Heart left ventricle (tissue), 16 donors: ENCODE measurements at regions not wholly inside any gene's neighbourhood (a gene's known extent, or its start where the extent isn't known, plus 50 kb on each side); places are given as distances from the start of the nearest gene placed in this dataset.
A peak's percentile ranks its signal among the peaks of the same experiment; 100 is the strongest.

Experiments used
- ATAC-seq, 4 donors: fragments of 200-7000 bp; cut with Tn5 transposase; one replicate each; pipeline ENCODE4 v1.9.1; 2020 to 2022; ENCODE audit warnings: moderate library complexity in 4 of 4, mild to moderate bottlenecking in 3 of 4, moderate number of reproducible peaks in 1 of 4
- DNase-seq, 5 donors: peaks; one replicate each; pipeline ENCODE4 v3.0.0-alpha.2; 2020
- H3K27ac ChIP-seq, 12 donors: fragments of 200-600 bp; sonication (generic) in 4 of 12; one replicate each; pipeline versions ENCODE4 v1.5.0 to v1.8.0; 2016 to 2022; ENCODE audit warnings: mild to moderate bottlenecking in 2 of 12
- H3K27me3 ChIP-seq, 9 donors: fragments of 200-600 bp; sonication (generic) in 2 of 9; one replicate each; pipeline versions ENCODE4 v1.5.1 to v1.8.0; 2016 to 2022; ENCODE audit warnings: mild to moderate bottlenecking in 3 of 9
- H3K36me3 ChIP-seq, 9 donors: fragments of 200-600 bp; sonication (generic) in 2 of 9; one replicate each; pipeline versions ENCODE4 v1.5.0 to v1.8.0; 2018 to 2022; ENCODE audit warnings: mild to moderate bottlenecking in 2 of 9
- H3K4me1 ChIP-seq, 12 donors: fragments of 200-600 bp; sonication (generic) in 4 of 12; one replicate each; pipeline versions ENCODE4 v1.5.0 to v1.8.0; 2016 to 2022; ENCODE audit warnings: mild to moderate bottlenecking in 3 of 12
- H3K4me3 ChIP-seq, 12 donors: fragments of 200-600 bp; sonication (generic) in 4 of 12; one replicate each; pipeline versions ENCODE4 v1.5.0 to v1.8.0; 2017 to 2022; ENCODE audit warnings: mild to moderate bottlenecking in 9 of 12, moderate library complexity in 4 of 12
- H3K9me3 ChIP-seq, 12 donors: fragments of 200-600 bp; sonication (generic) in 4 of 12; one replicate each; pipeline versions ENCODE4 v1.5.0 to v1.8.0; 2016 to 2022; ENCODE audit warnings: mild to moderate bottlenecking in 1 of 12
- CTCF ChIP-seq, 12 donors: fragments of 200-600 bp; sonication (generic) in 4 of 12; IDR thresholded peaks; one replicate each; pipeline versions ENCODE4 v1.5.0 to v1.8.0; 2018 to 2022; ENCODE audit warnings: antibody characterized with exemption in 12 of 12, mild to moderate bottlenecking in 5 of 12
- POLR2A ChIP-seq, 2 donors: fragments of 450-650 bp; IDR thresholded peaks; one replicate each; pipeline ENCODE4 v1.6.1; 2017; ENCODE audit warnings: antibody characterized with exemption in 2 of 2, mild to moderate bottlenecking in 2 of 2, moderate library complexity in 2 of 2
- WGBS, 4 donors: extraction: QIAGEN DNeasy Blood & Tissue Kit in 2 of 4; methylation state at CpG; one replicate each; pipeline versions ENCODE4 v1.1.5 to v1.1.7; 2013 to 2018; 5-methylcytosine and 5-hydroxymethylcytosine counted together
- intact Hi-C, 10 donors: fragments of 100-400 bp; cut with DNase I; formaldehyde crosslinking; loops; one replicate each; pipeline versions ENCODE4 v1.11.1 to v1.14.2; 2022
- donor health status: ischemic (EF 13 %, LVEDD 7.1; RV severe dilation, severe dysfunction).
- donor health status: healthy with polysubstance abuse.
- donor health status: DM: no; HTN: yes; CAD: no.
- donor health status: DM: no; HTN: no; CAD: no.
- donor health status: ischemic (EF 25% LVEDD 6.9; RV normal size, moderate dysfunction).
- donor health status: ischemic (EF 25% LVEDD 5.7; RV mildly dilated, moderate dysfunction).
- donor health status: healthy.
- donor health status: DM: yes; HTN: yes; CAD: no.
- donor health status: ischemic (EF 35%, LVEDD 5.7; RV mildly dilated, moderate dysfunction).
- donor health status: nonischemic (EF 11% LVEDD 7.7; RV severe dilation, severe dysfunction).
- donor health status: DM: yes; HTN: yes; CAD: no.
- donor health status: PGD.
- donor health status: ischemic (EF 29% LVEDD 5.4; RV normal size, mild dysfunction).
- donor health status: nonischemic (EF 23%, LVEDD 6.1; RV moderate dilation, normal function).

- Histone ChIP-seq H3K27me3 (no peaks in the 10 kb centered on the region), H3K27ac (peak overlapping the region in 6 of 12 donors; percentile 19 to 53 (median 40)), H3K9me3 (no peaks in the 10 kb centered on the region), H3K4me3 (no peak overlapping the region), H3K36me3 (no peaks in the 10 kb centered on the region), H3K4me1 (peaks cover 4 to 92% (median 56%) of the 10 kb centered on the region in 12 donors)
- TF ChIP-seq POLR2A (IDR thresholded peaks at IDR 0.05) (no peak), CTCF (IDR thresholded peaks at IDR 0.05) (no peak)
- ATAC-seq, result peak in 1 of 4 donors; percentile 9
- intact Hi-C loops, result no loop called here
- no peak for DNase-seq
- 54 to 69% (median 59%) methylated on average over 3 of the region's 3 CpGs for WGBS, 4 donors
These were observed 68.5 kb downstream of the NIBAN1 start for GRCh38 chr1:184905601-184906322.

- no peaks in the 10 kb centered on the region for H3K27me3 ChIP-seq
- 39 to 72% (median 68%) methylated on average over 2 of the region's 2 CpGs for WGBS, 4 donors
- TF ChIP-seq CTCF (IDR thresholded peaks at IDR 0.05) (no peak), POLR2A (IDR thresholded peaks at IDR 0.05) (no peak)
- H3K9me3 ChIP-seq, result no peaks in the 10 kb centered on the region
- ATAC-seq, result peak; percentile 37 to 60 (median 46)
- intact Hi-C loops, result loop anchor here in 1 of 10 donors (5.0 kb wide), 1 partner anchor 39 kb away; no protein-coding TSS in a partner anchor
- peaks cover 0 to 12% (median 9%) of the 10 kb centered on the region in 9 donors for H3K36me3 ChIP-seq
- no peak overlapping the region for H3K4me3 ChIP-seq
- H3K4me1 ChIP-seq, result peaks cover 4 to 70% (median 40%) of the 10 kb centered on the region in 12 donors
- DNase-seq, result peak in 1 of 5 donors; percentile 31
- peak overlapping the region in 9 of 12 donors; percentile 9 to 48 (median 27) for H3K27ac ChIP-seq
These were observed 71.1 kb downstream of the NIBAN1 start for GRCh38 chr1:184903111-184903692.

GRCh38 chr1:184900507-184900906, 73.8 kb downstream of the NIBAN1 start:
- DNase-seq (no peak), ATAC-seq (no peak)
- H3K4me1 ChIP-seq, result peaks cover 0 to 51% (median 20%) of the 10 kb centered on the region in 12 donors
- intact Hi-C loops, result loop anchor here in 1 of 10 donors (5.0 kb wide), 1 partner anchor 42 kb away; no protein-coding TSS in a partner anchor
- peaks cover 0 to 33% (median 18%) of the 10 kb centered on the region in 9 donors for H3K36me3 ChIP-seq
- H3K27ac ChIP-seq, result peak overlapping the region in 7 of 12 donors; percentile 7 to 31 (median 19)
- no peaks in the 10 kb centered on the region for H3K27me3 ChIP-seq
- TF ChIP-seq POLR2A (IDR thresholded peaks at IDR 0.05) (no peak), CTCF (IDR thresholded peaks at IDR 0.05) (no peak)
- WGBS, 4 donors, result 75 to 83% (median 79%) methylated on average over 4 of the region's 4 CpGs
- H3K9me3 ChIP-seq, result no peaks in the 10 kb centered on the region
- H3K4me3 ChIP-seq, result no peak overlapping the region

GRCh38 chr1:184896000-184896399, 78.3 kb downstream of the NIBAN1 start:
- intact Hi-C loops, result loop anchor here in 1 of 10 donors (10.0 kb wide), 1 partner anchor 79 kb away; the partner anchor contains the start of gene NIBAN1
- Histone ChIP-seq H3K27me3 (no peaks in the 10 kb centered on the region), H3K4me3 (no peak overlapping the region), H3K9me3 (no peaks in the 10 kb centered on the region), H3K4me1 (peaks cover 0 to 53% (median 22%) of the 10 kb centered on the region in 12 donors), H3K36me3 (peaks cover 0 to 56% (median 36%) of the 10 kb centered on the region in 9 donors), H3K27ac (peak overlapping the region in 4 of 12 donors; percentile 81 to 90 (median 84))
- TF ChIP-seq CTCF (IDR thresholded peaks at IDR 0.05), result no peak
- no peak for TF ChIP-seq POLR2A (IDR thresholded peaks at IDR 0.05)
- DNase-seq (no peak), ATAC-seq (no peak)
- WGBS, 4 donors, result 71 to 91% (median 77%) methylated on average over 2 of the region's 2 CpGs
